ENCODE measurements at regions not wholly inside any gene's neighbourhood (a gene's known extent, or its start where the extent isn't known, plus 50 kb on each side); places are given as distances from the start of the nearest gene placed in this dataset.

DNA sequence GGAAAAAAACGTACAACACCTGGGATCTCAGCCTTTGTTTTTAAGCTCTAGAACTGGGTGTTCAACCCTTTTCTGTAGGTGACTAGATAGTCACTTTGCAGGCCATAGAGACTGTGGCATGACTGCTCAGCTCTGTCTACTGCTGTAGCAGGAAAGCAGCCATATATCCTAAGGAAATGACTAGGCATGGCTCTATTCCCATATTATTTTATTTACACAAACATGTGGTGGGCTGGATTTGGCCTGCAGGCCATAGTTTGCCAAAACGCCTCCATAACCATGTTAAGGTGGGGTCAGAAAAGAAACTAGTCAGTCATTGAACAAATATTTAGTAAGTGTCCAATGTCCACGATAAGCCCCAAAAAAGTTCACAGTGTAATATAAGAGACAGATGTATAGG is 452.5 kb downstream of the MCTP2 start:
- DNase-seq: no peak

DNA sequence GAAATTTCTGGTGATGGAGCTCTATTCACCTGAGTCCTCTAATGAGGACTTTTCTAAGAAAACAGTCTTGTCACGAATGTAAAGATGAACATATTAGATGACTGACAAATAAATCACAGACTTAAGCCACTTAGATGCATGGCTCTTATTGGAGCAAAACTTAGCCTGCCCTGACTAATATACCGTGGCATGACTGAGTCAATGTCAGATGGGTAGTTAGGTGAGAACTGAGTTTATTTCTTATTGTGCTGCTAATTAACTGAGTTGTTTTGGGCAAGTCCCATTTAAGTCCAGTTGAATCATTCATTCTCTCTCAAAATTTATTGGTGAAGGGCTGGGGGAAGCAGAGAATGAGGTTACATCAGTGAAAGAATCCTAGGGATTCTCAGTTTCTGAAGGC is 459.8 kb downstream of the MCTP2 start:
- DNase-seq: no peak

DNA sequence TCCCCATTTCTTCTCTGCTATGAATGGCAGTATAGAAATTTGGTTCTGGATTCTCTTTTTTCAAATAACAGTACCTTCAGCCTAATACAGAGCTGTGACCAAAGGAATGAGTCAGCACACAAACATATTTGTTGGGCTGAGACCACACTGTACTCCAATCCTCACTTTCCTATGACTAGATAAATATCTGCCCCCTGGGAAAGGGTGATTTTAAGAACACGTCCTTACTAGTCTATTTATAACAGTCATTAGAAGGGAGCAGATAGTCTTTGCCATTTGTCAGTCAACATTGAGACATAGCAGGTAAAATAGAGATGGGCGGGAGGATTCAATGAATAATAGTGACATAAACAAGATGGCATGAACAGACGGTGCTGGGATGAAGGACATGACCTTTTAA is 461.3 kb downstream of the MCTP2 start:
- no peak for DNase-seq

DNA sequence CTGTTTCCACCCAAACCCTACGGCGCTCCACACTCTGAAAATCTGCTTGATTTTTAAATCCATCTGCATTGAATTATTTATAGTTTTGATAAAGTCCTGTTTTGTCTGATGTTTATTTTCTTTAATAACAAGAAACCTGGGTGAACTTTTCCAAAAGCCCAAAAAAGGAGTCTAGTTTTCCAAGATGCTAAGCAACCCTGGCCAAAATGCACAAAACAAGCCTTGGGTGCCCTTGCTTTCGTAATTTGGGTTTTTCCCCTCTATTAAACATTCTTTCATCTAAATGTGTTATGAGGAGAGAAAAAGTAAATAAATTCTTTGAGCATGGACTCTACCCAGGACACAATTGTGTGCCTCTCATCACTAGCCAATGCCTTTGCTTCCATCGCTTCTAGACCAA is 468.9 kb downstream of the MCTP2 start:
- no peak for DNase-seq

DNA sequence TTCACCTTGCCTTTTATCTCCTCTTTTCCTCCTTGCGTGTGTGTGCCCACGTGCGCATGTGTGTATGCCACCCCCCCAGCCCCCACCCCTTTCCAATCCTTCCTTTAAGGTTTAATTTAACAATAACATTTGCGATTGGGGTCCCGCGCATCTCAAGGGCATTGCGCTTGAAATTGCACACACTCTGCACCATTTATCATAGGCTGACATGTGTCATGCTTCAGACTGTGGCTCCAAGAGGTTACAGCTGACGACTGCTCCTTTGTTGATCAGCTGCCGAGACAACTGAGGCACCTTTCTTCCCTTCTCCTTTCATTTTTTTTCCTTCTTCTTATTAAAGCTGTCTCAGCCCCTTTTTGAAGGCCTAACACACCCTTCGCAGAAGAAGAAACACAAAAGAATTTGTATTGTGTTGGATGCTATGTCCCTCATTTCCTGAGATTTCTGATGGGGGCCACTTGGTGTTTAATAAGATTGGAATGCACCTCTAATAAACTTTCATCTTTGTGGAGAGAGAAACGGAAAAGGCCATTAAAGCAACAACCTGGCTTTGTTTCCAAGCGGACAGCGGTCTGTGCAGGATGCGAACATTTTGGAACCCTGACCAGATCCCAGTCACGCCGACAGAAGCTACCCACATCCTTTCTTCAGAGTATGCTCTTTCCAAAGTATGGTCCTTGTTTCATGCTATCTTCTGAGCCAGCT is 470.1 kb downstream of the MCTP2 start:
- DNase-seq: no peak

DNA sequence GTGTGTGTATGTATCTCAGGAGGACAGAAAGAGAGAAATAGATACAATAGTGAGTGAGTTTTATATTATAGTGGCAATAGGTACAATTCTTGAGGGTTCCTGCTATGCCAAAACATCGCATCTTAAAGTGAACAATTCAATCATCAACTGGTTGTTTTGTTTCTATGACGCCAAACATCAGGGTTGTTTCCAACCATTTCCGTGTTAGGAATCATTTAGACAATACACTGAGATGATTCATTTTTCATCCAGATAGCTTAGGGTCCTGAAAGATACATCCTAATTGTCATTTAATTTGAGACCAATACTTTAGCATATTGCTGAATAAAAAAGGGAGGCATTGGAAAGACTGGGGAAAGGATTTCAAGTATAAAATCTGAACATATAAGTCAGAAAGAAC is 472.2 kb downstream of the MCTP2 start:
- DNase-seq: no peak

DNA sequence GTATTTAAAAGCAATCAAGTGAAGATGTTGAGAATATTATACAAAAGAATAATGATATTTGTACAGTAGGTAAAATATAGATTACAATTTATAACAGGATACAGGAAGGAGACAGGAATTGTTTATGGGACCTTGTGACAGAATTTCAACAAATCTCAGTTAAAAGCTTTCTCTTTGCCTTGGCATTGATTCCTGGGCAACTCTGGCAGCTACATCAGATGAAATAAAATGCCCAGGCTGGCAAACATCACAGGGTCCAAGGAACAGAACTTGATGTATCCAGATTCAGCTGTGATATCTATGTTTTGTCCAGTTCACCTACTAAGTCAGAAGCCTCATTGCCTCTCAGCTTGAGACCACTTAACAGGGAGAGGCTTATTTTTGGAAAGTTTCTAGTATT is 473.1 kb downstream of the MCTP2 start:
- no peak for DNase-seq

DNA sequence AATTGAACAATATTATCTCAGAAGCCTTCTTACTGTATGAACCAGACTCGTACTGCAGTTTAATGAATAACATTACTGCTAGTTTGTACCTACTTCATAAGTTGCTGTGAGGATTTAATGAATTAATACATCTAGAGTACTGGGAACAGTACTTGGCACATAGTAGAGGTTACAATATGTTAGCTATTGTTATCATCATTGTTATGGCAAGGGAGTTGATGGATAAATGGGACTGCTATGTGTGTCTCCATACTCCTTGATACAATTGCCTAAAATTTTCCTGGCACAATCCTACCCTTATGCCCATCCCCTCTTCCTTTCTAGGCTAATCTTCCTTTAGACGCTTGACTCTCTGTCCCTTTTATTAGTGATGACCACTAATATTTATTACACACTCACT is 473.6 kb downstream of the MCTP2 start:
- no peak for DNase-seq

DNA sequence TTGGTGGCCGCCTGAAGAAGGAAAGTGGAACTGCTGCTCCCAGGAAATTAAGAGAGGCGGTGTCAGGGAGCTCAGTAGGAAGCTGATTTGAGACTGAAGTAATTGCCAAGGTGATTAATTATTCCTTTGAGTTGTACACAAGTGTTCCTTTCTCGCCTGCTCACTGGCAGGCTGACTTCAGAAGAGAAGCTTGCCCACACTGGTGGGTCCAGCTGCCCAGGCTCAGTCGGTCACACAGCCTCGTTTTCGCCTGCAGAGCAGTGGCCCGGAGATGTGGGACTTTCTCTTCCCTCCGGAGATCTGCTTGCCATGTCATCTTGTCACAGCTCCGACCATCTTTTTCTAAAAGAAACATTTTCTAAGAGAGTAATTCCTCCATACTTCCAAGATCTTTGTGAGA is 478.0 kb downstream of the MCTP2 start:
- DNase-seq: no peak

DNA sequence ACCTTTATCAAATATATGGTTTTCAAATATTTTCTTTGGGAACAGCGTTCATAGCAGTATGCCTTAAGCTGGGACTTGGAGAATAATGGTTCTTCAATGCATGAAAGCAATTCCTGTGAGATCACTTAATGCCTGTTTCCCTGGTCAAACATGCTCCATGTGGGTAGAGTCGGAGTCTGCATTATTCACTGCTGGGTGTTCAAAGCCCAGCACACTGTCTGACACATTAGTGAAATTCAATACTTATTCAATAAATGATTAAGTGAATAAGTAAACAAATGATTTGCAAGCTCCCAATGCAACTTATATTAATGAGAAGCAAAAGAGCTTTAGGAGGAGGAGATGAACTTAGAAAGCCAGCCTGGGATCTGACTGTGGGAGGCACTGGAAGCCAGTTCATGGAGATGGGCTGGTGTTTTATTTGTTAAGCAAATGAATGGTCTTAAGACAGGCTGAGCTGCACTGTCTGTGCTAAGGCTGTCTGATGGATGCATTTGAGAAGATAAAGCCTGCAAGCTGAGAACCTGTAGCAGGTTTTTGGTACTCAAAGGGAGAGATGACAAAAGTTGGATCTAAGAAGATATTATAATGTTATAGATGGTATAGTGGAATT is 490.8 kb downstream of the MCTP2 start:
- no peak for DNase-seq

DNA sequence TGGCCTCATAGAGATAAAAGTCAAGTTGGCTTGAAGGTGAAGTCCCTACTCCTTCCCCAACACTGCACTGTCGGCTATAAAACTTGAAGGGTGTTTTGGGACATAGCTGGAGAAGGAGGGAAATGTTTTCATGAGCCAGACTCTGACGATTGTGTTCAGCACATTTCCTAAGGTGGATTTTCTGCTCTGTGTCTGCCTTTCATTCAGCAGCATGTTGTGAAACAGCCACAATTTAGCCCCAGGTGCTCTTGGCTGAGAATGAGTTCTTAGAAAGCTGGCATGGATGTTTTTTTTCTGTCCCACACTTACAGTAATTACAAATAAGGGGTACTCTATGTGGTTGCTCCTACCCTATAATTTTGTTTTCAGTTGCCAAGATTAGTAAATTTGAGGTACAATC is 492.4 kb downstream of the MCTP2 start:
- DNase-seq: no peak

DNA sequence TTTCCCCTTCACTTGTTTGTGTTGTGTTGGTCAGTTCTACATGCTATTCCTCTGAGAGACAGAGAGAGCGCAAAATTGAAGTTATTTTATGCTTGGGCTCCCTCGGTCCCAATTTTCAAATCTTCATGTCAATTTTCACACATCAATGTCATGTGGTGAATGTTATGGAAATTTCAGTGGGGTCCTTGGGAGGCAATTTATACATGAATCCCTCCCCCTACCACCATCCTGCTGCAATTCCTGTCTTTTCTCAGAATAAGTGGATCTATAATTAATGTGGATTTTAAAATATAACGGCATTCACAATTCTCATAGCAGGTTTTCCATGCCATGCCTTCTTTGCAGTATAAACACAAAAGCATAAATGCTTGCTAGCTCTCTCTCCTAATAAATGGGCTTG is 499.9 kb downstream of the MCTP2 start:
- no peak for DNase-seq

DNA sequence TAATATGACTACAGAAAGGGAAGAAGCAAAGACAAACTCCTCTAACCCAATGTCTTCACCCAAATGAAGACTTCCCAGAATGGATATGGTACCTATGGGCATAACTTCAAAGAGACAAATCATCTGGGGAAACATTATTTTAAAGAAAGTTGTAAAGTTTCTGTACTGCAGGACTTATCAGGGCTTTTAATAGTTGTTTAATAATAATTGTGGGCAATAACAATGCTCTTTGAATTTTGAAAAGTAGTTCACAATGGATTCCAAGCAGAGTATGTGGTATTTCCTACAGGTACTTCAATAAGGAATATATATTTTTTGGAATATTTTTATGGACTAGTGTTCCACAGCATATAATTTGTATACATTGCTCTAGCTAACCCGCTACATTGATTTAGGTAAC is 503.1 kb downstream of the MCTP2 start:
- no peak for DNase-seq

DNA sequence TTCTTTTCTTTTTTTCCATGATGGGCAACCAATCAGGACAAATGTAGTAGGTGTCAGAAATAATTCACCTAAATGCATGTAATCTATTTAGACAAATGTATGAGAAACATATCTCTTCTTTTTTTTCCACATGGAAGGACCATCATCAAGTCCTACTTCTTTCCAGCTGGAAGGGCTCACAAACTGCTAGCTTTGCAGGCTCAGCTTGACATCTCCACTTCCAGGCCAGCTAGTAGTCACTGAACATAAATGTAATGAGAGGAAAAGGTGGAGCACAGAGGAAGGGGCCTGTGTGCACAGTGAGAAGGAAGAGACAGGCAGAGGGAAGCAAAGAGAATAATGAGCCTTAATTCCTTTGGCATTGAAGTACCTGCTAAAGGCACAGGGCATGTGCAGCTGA is 504.9 kb downstream of the MCTP2 start:
- no peak for DNase-seq

DNA sequence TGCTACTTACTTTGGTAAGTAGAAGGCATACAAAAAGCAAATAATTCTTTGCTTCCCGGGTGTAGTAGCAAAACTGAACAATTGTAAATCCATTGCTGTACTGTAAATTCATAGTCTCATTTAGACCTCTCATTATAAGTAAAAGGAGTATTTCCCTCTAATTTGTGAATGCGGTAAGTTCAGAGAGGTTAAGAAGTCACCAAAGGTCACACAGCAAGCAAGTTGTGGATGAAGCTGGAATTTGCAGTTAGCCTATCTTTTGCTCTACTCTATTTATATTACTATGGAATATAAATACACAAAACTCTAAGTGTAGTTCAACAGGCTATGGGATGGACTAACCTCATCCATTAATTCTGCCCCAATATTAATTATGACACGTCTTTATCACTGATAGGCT is 508.3 kb downstream of the MCTP2 start:
- no peak for DNase-seq

DNA sequence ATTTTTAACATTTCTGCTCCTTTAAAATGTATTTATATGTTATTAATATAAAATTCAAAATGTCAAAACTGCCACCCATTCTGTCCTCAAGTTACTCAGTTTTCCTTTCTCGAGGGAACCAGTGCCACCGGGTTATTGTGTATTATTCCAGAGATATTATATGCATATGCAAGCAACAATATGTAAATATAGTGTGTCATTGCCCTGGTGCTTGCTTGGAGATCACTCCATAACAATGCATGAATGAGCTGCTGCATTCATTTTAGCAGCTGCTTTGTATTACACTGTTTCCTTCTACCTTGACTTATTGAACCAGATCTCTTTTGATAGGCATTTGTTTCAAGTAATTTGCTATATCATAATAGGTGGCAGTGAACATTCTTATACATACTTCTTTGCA is 509.1 kb downstream of the MCTP2 start:
- no peak for DNase-seq

DNA sequence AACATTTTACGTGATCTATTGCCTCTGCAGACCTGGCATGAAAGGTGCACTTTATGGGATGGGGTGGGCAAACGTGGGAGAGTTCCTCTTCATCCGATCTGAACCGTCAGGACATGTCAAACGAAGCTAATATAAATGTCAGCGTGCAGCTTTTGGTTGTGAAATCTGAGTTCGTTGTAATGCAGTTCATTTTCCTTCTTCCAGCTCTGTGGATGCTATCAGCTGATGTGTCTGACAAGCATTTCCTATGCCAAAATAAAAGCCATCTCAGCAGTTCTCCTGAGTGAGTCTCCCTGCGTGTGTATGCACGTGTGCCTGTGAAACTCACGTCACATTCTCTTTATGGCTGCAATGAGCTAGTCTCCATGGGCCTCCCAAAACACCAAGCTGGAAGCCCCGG is 512.3 kb downstream of the MCTP2 start:
- DNase-seq: no peak

DNA sequence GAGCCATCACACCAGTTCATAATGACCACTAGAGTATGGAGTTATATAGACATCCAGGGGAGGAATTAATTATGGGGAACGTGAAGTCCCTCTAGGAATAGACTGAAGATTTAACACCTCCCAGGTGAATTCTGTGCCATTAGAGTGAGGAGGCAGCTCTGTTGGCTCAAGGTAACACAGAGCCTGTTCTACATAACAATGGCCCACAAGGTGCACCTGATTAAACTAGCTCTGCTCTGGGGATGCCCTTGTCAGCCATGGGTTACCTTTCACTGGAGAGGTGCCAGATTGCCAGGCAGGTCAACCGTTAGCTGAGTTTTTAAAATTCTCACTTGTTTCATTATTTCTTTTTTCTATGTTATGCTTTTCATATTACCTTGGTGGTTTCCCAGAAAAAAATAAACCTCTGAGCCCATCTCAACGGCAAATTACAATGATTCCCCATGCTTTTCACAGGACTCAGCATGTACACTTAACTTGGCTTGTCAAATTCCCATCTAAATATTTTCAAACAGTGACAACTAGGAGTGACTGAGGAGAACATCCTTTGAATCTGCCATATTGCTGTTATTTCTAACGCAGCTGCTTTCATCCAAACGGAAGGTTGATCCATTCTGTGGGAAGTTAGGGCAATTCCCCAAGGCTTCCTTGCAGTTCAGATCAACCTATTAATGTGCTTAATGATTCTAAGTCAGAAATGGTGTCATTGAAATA is 512.9 kb downstream of the MCTP2 start:
- no peak for DNase-seq

DNA sequence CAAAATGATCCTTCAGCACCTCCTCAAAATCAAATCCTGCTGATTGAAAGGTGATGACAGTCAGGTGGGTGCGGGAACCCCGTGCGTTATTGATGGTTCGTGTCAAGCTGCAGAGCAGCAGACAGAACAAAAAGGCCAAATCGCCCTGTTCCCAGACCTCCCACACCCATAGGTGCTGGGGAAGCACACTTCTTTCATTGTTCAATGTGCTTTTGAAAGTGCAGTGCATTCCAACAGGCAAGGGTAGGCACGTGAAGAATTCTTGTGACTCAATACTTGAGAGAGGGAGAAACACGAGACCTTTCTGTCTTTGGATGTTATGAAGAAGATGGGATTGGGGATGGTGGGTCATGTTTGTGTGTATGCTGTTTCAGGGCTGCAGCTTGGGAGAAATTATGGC is 514.0 kb downstream of the MCTP2 start:
- no peak for DNase-seq

DNA sequence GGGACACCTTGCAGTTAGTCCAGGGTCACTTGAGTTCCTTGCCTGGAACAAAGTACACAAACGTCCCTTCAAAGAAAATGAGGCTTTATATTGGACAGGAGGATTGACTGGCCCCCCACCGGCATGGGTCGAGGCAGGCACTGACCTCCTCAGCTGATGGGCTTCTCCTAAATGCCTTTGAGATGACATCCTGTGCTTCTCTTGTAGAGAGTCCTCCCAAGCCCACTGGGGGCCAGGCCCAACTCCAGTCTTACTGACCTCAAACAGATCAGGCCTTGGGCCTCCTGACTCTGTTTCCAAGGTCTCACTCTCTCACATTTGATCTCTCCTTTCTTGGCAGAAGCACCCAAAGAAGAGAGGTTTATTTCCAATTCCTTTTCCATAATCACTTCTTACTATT is 516.1 kb downstream of the MCTP2 start:
- DNase-seq: no peak

DNA sequence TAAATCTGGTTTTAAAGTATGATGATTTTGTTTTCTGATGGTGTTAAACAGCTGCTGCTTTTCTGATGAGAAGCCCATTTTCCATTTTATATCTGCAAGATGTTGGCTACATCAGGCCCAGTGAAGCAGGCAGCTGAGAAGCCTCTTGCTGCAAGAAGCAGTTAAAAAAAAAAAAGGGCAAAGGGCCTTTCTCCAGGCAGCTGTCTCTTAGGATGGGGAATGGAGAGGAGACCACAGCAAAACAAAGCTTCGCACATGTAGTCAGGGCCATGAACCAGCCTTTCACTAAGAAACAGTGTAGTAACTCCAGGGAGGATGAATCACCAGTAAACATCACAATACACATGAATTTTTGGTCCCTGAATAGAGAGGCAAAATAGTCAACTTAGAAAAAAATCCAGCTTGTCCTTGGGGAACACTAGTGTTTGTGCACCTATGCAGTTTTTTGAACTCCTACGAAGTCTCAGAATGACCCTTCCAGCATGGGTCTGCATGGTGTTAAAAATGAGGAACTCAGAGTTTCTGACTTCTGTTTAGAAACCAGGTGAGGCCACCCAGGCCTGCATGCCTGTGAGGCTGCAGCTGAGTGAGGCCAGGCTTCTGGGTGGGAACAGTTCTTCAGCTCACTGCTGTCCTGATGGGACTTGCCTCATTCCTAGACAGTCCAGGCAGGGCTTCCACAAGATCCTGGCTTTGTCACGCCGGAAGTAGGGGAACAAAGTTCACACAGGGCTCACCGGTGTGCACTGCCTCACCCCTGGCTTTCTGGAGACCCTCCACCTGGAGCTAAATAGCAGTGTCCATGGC is 518.7 kb downstream of the MCTP2 start:
- no peak for DNase-seq

DNA sequence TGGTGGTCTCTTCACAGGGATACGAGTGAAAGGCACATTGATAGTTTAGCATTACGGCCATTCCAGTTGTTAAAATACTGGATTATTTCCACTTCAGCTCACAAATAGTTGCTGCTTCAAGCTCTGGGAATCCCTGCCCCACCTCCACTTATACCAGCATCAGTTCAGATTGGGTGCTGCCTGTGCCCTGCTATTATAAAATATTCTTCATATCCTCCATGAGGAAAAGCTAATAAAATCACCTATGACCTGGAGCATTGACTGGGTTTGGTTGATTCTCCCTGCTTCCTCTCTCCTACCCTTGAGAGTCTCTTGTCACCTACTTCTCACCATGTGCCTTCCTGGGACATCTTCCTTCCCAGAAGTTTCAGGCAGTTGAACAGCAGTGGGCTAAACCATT is 529.0 kb downstream of the MCTP2 start:
- DNase-seq: no peak

DNA sequence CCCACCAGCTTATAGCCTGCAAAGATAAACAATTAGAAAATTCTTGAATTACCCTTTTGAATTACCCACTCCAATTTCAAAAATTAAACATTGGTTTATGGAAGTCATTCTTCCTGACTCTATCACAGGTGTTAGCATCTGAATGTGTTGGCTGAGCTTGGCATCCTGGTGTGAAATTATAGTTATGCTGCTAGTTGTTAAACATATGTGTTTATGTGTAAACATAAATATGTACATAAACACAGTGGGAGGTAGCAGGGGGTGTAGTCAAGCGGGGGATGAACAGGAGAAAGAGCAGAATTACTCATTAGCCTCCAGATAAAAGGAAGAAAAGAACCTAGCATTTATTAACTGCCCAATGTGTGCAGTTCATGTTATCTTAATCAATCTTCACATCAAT is 530.2 kb downstream of the MCTP2 start:
- no peak for DNase-seq

DNA sequence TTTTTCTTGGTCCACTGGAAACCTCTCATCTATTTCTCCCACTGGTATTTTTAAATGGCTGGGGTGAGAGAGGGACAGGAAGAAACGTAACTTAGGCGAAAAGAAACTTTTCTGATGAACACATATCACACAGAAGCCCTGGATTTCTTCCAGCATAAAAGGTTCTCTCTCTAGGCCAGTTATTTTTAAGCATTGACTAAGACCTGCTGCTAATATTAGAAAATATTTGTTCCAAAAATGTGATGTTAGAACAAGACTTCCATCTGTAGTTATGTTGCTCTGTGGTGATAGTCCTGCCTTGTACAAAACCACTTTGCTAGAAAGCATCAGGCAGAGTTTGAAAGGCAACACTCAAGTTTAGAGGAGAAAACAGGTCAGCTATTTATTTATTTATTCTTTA is 537.7 kb downstream of the MCTP2 start:
- DNase-seq: no peak

Measured in activated CD4-positive, alpha-beta T cell treated with anti-CD3 and anti-CD28 coated beads, Interleukin-2, amount 50 U/mL, for 16 hours (primary cell).